ENCODE measurements at regions not wholly inside any gene's neighbourhood (a gene's known extent, or its start where the extent isn't known, plus 50 kb on each side); places are given as distances from the start of the nearest gene placed in this dataset.

DNA sequence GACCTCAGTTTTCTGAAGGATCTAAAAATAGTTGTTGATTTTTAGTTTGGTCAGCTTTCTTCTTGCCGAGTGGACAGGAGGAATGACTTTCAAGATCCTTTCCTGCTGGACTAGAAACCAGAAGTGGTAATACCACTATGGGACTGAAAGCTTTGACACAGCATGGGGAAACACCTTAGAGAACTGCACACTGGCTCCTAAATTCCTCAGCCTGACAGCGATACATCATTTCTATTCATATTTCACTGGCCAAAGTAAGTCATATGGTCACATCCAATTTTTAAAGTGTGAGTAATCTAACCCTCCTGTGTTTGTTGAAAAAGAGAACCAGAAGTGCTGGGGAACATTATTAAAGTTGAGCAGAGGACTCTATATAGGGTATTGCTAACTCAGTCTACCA, 244.7 kb upstream of the MMADHC start:
- TF ChIP-seq CSDC2 (CRISPR knock-in tag; IDR thresholded peaks at IDR 0.05) (no peak), ZNF70 (CRISPR knock-in tag; IDR thresholded peaks at IDR 0.05) (no peak), SNAI2 (CRISPR knock-in tag; IDR thresholded peaks at IDR 0.05) (no peak), ISL1 (CRISPR knock-in tag; IDR thresholded peaks at IDR 0.05) (no peak), OSR1 (CRISPR knock-in tag; IDR thresholded peaks at IDR 0.05) (no peak)
- ATAC-seq: no peak

- no peak for ATAC-seq
- no peak for TF ChIP-seq ZFP3 (CRISPR knock-in tag; IDR thresholded peaks at IDR 0.05)
- TF ChIP-seq PATZ1 (CRISPR knock-in tag; IDR thresholded peaks at IDR 0.05; ENCODE audit: borderline replicate concordance): no peak
- no peak for TF ChIP-seq TCF4 (CRISPR knock-in tag; IDR thresholded peaks at IDR 0.05; ENCODE audit: borderline replicate concordance)
- no peak for TF ChIP-seq TOX (CRISPR knock-in tag; IDR thresholded peaks at IDR 0.05; ENCODE audit: borderline replicate concordance)
- TF ChIP-seq RARB (CRISPR knock-in tag; IDR thresholded peaks at IDR 0.05): no peak
- no peak for TF ChIP-seq CREB5 (CRISPR knock-in tag; IDR thresholded peaks at IDR 0.05; ENCODE audit: low read depth)
- TF ChIP-seq BACH2 (CRISPR knock-in tag; IDR thresholded peaks at IDR 0.05; ENCODE audit: borderline replicate concordance): no peak
- TF ChIP-seq ZNF70 (CRISPR knock-in tag; IDR thresholded peaks at IDR 0.05): no peak
- TF ChIP-seq ESRRG (CRISPR knock-in tag; IDR thresholded peaks at IDR 0.05): no peak
- TF ChIP-seq, protein P1, sequence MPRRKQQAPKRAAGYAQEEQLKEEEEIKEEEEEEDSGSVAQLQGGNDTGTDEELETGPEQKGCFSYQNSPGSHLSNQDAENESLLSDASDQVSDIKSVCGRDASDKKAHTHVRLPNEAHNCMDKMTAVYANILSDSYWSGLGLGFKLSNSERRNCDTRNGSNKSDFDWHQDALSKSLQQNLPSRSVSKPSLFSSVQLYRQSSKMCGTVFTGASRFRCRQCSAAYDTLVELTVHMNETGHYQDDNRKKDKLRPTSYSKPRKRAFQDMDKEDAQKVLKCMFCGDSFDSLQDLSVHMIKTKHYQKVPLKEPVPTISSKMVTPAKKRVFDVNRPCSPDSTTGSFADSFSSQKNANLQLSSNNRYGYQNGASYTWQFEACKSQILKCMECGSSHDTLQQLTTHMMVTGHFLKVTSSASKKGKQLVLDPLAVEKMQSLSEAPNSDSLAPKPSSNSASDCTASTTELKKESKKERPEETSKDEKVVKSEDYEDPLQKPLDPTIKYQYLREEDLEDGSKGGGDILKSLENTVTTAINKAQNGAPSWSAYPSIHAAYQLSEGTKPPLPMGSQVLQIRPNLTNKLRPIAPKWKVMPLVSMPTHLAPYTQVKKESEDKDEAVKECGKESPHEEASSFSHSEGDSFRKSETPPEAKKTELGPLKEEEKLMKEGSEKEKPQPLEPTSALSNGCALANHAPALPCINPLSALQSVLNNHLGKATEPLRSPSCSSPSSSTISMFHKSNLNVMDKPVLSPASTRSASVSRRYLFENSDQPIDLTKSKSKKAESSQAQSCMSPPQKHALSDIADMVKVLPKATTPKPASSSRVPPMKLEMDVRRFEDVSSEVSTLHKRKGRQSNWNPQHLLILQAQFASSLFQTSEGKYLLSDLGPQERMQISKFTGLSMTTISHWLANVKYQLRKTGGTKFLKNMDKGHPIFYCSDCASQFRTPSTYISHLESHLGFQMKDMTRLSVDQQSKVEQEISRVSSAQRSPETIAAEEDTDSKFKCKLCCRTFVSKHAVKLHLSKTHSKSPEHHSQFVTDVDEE (CRISPR knock-in tag; IDR thresholded peaks at IDR 0.05): no peak
- TF ChIP-seq CSDC2 (CRISPR knock-in tag; IDR thresholded peaks at IDR 0.05): no peak
- no peak for TF ChIP-seq ZNF565 (CRISPR knock-in tag; conservative IDR thresholded peaks at IDR 0.05; ENCODE audit: low read depth)
- TF ChIP-seq CSRNP3 (CRISPR knock-in tag; IDR thresholded peaks at IDR 0.05): no peak
- TF ChIP-seq PPARA (CRISPR knock-in tag; IDR thresholded peaks at IDR 0.05; ENCODE audit: borderline replicate concordance): no peak
- TF ChIP-seq GLIS3 (CRISPR knock-in tag; IDR thresholded peaks at IDR 0.05): no peak
- no peak for TF ChIP-seq ARNTL (CRISPR knock-in tag; IDR thresholded peaks at IDR 0.05; ENCODE audit: borderline replicate concordance, low read depth)
- no peak for TF ChIP-seq OSR1 (CRISPR knock-in tag; IDR thresholded peaks at IDR 0.05)
- TF ChIP-seq ZC3H10 (CRISPR knock-in tag; IDR thresholded peaks at IDR 0.05): no peak
- no peak for TF ChIP-seq SNAI2 (CRISPR knock-in tag; IDR thresholded peaks at IDR 0.05)
Measured at GRCh38 chr2:149828520-149829210, 241.1 kb upstream of the MMADHC start.

DNA sequence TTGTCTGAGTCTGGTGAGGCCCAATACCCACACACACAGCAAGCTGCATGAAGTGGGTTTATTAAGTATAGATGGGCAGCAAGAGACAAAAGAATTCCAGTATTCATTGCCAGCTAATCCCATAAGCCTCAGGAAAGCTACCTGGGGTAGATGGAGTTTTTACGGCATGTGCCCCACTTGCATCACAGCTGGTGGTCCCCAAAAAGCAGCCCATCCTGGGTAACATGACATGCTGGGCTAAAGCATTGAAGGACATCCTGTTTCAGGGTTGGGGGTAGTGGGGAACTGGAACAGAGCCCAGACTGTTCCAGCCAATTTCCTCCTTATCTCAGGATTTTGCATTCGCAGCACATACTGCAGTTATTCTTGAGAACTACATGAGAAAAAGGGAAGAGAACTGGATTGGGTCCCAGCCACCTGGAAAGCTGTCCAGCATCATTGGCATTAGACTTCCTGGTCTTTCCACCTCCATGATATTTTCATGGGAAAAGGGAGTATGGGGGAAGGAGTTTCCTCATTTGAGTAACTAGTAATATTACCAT, 240.1 kb upstream of the MMADHC start:
- TF ChIP-seq ZNF8 (CRISPR knock-in tag; IDR thresholded peaks at IDR 0.05): no peak
- TF ChIP-seq OSR1 (CRISPR knock-in tag; IDR thresholded peaks at IDR 0.05): no peak
- TF ChIP-seq PATZ1 (CRISPR knock-in tag; IDR thresholded peaks at IDR 0.05; ENCODE audit: borderline replicate concordance): no peak
- no peak for TF ChIP-seq CSDC2 (CRISPR knock-in tag; IDR thresholded peaks at IDR 0.05)
- TF ChIP-seq, protein P1 (CRISPR knock-in tag; IDR thresholded peaks at IDR 0.05): no peak
- TF ChIP-seq ZC3H10 (CRISPR knock-in tag; IDR thresholded peaks at IDR 0.05): no peak
- no peak for TF ChIP-seq CSRNP3 (CRISPR knock-in tag; IDR thresholded peaks at IDR 0.05)
- no peak for TF ChIP-seq CREB5 (CRISPR knock-in tag; IDR thresholded peaks at IDR 0.05; ENCODE audit: low read depth)
- no peak for ATAC-seq

All from SK-N-SH treated with all-trans-retinoic acid at 6 μM for 48 hours (cell line).